ENCODE measurements at regions not wholly inside any gene's neighbourhood (a gene's known extent, or its start where the extent isn't known, plus 50 kb on each side); places are given as distances from the start of the nearest gene placed in this dataset.
A peak's percentile ranks its signal among the peaks of the same experiment; 100 is the strongest.

- peaks cover 5% of the 10 kb centered on the region for H3K36me3 Mint-ChIP-seq
- no peak overlapping the region for H3K27ac Mint-ChIP-seq
- peaks cover 2% of the 10 kb centered on the region for H3K4me1 Mint-ChIP-seq
- TF ChIP-seq CTCF (IDR thresholded peaks at IDR 0.05; ENCODE audit: unreplicated experiment): no peak
- H3K27me3 Mint-ChIP-seq (ENCODE audit: low read depth): no peaks in the 10 kb centered on the region
- peaks cover 28% of the 10 kb centered on the region for H3K9me3 Mint-ChIP-seq
- no peak for DNase-seq (ENCODE audit: low spot score in 2 of 2, unreplicated experiment in 2 of 2)
- H3K4me3 Mint-ChIP-seq: no peak overlapping the region
Measured at GRCh38 chr4:149062997-149063396, 620.8 kb upstream of the NR3C2 start.

- no peak for TF ChIP-seq CTCF (IDR thresholded peaks at IDR 0.05; ENCODE audit: unreplicated experiment)
- H3K4me1 Mint-ChIP-seq: peaks cover 41% of the 10 kb centered on the region
- H3K27ac Mint-ChIP-seq: no peak overlapping the region
Measured at GRCh38 chr4:149057594-149057993, 615.4 kb upstream of the NR3C2 start.

GRCh38 chr4:149056615-149057014 lies 614.4 kb upstream of the NR3C2 start:
- H3K4me3 Mint-ChIP-seq: peak overlapping the region; percentile 11
- no peak for TF ChIP-seq CTCF (IDR thresholded peaks at IDR 0.05; ENCODE audit: unreplicated experiment)
- peaks cover 43% of the 10 kb centered on the region for H3K4me1 Mint-ChIP-seq
- H3K9me3 Mint-ChIP-seq: peaks cover 3% of the 10 kb centered on the region
- H3K27me3 Mint-ChIP-seq (ENCODE audit: low read depth): no peaks in the 10 kb centered on the region
- DNase-seq (ENCODE audit: low spot score in 2 of 2, unreplicated experiment in 2 of 2): no peak
- H3K27ac Mint-ChIP-seq: peak overlapping the region; percentile 90
- H3K36me3 Mint-ChIP-seq: no peaks in the 10 kb centered on the region

More at GRCh38 chr4:149057594-149057993, 615.4 kb upstream of the NR3C2 start:
- Mint-ChIP-seq H3K27me3 (ENCODE audit: low read depth) (no peaks in the 10 kb centered on the region), H3K4me3 (no peak overlapping the region), H3K36me3 (no peaks in the 10 kb centered on the region), H3K9me3 (peaks cover 3% of the 10 kb centered on the region)
- DNase-seq (ENCODE audit: low spot score in 2 of 2, unreplicated experiment in 2 of 2): no peak

- Mint-ChIP-seq H3K4me3 (no peak overlapping the region), H3K27ac (no peak overlapping the region), H3K4me1 (peaks cover 43% of the 10 kb centered on the region), H3K27me3 (ENCODE audit: low read depth) (no peaks in the 10 kb centered on the region), H3K9me3 (peaks cover 3% of the 10 kb centered on the region), H3K36me3 (no peaks in the 10 kb centered on the region)
- TF ChIP-seq CTCF (IDR thresholded peaks at IDR 0.05; ENCODE audit: unreplicated experiment): no peak
- no peak for DNase-seq (ENCODE audit: low spot score in 2 of 2, unreplicated experiment in 2 of 2)
Measured at GRCh38 chr4:149055624-149056023, 613.4 kb upstream of the NR3C2 start.

GRCh38 chr4:149050840-149051239 lies 608.6 kb upstream of the NR3C2 start:
- no peak for DNase-seq (ENCODE audit: low spot score in 2 of 2, unreplicated experiment in 2 of 2)
- Mint-ChIP-seq H3K27ac (no peak overlapping the region), H3K4me3 (no peak overlapping the region), H3K27me3 (ENCODE audit: low read depth) (no peaks in the 10 kb centered on the region), H3K36me3 (no peaks in the 10 kb centered on the region), H3K4me1 (peaks cover 23% of the 10 kb centered on the region), H3K9me3 (peaks cover 5% of the 10 kb centered on the region)
- no peak for TF ChIP-seq CTCF (IDR thresholded peaks at IDR 0.05; ENCODE audit: unreplicated experiment)

Data from mesothelial cell of epicardium (in vitro differentiated cells).